Thyroid gland (tissue), 4 donors: ENCODE measurements at regions not wholly inside any gene's neighbourhood (a gene's known extent, or its start where the extent isn't known, plus 50 kb on each side); places are given as distances from the start of the nearest gene placed in this dataset.

Source experiments
- DNase-seq, 2 donors: peaks; one replicate each; pipeline ENCODE4 v3.0.0-alpha.2; 2019
- H3K27ac ChIP-seq, 3 donors: fragments of 200-600 bp; sonication (generic); 1 replicate in 2 of 3; 2 replicates in 1 of 3; pipeline ENCODE4 v1.5.1; 2016 to 2019; ENCODE audit warnings: mild to moderate bottlenecking in 1 of 3, moderate library complexity in 1 of 3
- H3K27me3 ChIP-seq: fragments of 200-600 bp; sonication (generic); one replicate; pipeline ENCODE4 v1.5.1; 2019
- H3K36me3 ChIP-seq, 2 donors: fragments of 200-600 bp; sonication (generic); one replicate each; pipeline ENCODE4 v1.5.1; 2016 to 2019
- H3K4me1 ChIP-seq, 2 donors: fragments of 200-600 bp; sonication (generic); one replicate each; pipeline ENCODE4 v1.5.1; 2017 to 2019
- H3K4me3 ChIP-seq, 3 donors: fragments of 200-600 bp; sonication (generic); replicated peaks in 1 of 3; 1 replicate in 2 of 3; 2 replicates in 1 of 3; pipeline ENCODE4 v1.5.1; 2016; ENCODE audit warnings: mild to moderate bottlenecking in 1 of 3
- H3K9me3 ChIP-seq: fragments of 200-600 bp; sonication (generic); one replicate; pipeline ENCODE4 v1.5.1; 2017
- CTCF ChIP-seq, 6 experiments: fragments of 200-600 bp in 3 of 6; fragments of 450-650 bp in 3 of 6; sonication (generic) in 3 of 6; IDR thresholded peaks; one replicate each; pipeline ENCODE4 v1.5.1; 2016 to 2019; ENCODE audit warnings: antibody characterized with exemption in 6 of 6, mild to moderate bottlenecking in 2 of 6, inconsistent platforms in 1 of 6, moderate library complexity in 1 of 6
- POLR2A ChIP-seq, 2 donors: fragments of 450-650 bp; IDR thresholded peaks; one replicate each; pipeline ENCODE4 v1.6.1; 2017; ENCODE audit warnings: antibody characterized with exemption in 2 of 2, mild to moderate bottlenecking in 2 of 2, moderate library complexity in 1 of 2
- WGBS, 2 donors: methylation state at CpG; one replicate each; pipeline ENCODE4 v1.1.5; 2017; 5-methylcytosine and 5-hydroxymethylcytosine counted together
- intact Hi-C: fragments of 100-400 bp; cut with DNase I; formaldehyde crosslinking; loops from one replicate; pipeline ENCODE4 v1.15.1; 2023

- H3K27ac ChIP-seq: no peak overlapping the region
- TF ChIP-seq POLR2A (IDR thresholded peaks at IDR 0.05): no peak
- no peak for TF ChIP-seq CTCF (IDR thresholded peaks at IDR 0.05)
- H3K9me3 ChIP-seq: no peaks in the 10 kb centered on the region
- H3K36me3 ChIP-seq: no peaks in the 10 kb centered on the region
- H3K4me3 ChIP-seq: no peak overlapping the region
- DNase-seq: no peak
- intact Hi-C loops: no loop called here
- no peaks in the 10 kb centered on the region for H3K4me1 ChIP-seq
- no peaks in the 10 kb centered on the region for H3K27me3 ChIP-seq
These were observed 263.5 kb downstream of the PABPC4L start for GRCh38 chr4:133938061-133938460.

GRCh38 chr4:133929531-133930239 is 271.9 kb downstream of the PABPC4L start:
- no peaks in the 10 kb centered on the region for H3K27me3 ChIP-seq
- DNase-seq: no peak
- H3K36me3 ChIP-seq: no peaks in the 10 kb centered on the region
- TF ChIP-seq POLR2A (IDR thresholded peaks at IDR 0.05) (no peak), CTCF (IDR thresholded peaks at IDR 0.05) (no peak)
- 97 to 100% methylated on average over 1 of the region's 1 CpG for WGBS, 2 donors
- no peaks in the 10 kb centered on the region for H3K4me1 ChIP-seq
- no peak overlapping the region for H3K4me3 ChIP-seq
- H3K27ac ChIP-seq: no peak overlapping the region
- no peaks in the 10 kb centered on the region for H3K9me3 ChIP-seq
- intact Hi-C loops: no loop called here

- intact Hi-C loops: no loop called here
- no peaks in the 10 kb centered on the region for H3K36me3 ChIP-seq
- TF ChIP-seq CTCF (IDR thresholded peaks at IDR 0.05) (no peak), POLR2A (IDR thresholded peaks at IDR 0.05) (no peak)
- no peaks in the 10 kb centered on the region for H3K4me1 ChIP-seq
- 89% methylated on average over 8 of the region's 8 CpGs for WGBS, 2 donors
- no peak overlapping the region for H3K27ac ChIP-seq
- H3K4me3 ChIP-seq: no peak overlapping the region
- no peaks in the 10 kb centered on the region for H3K27me3 ChIP-seq
- H3K9me3 ChIP-seq: no peaks in the 10 kb centered on the region
- no peak for DNase-seq
These were observed 280.1 kb downstream of the PABPC4L start for GRCh38 chr4:133921280-133922195.

GRCh38 chr4:133920236-133920635 is 281.4 kb downstream of the PABPC4L start:
- H3K36me3 ChIP-seq: no peaks in the 10 kb centered on the region
- H3K27me3 ChIP-seq: no peaks in the 10 kb centered on the region
- 87 to 91% methylated on average over 2 of the region's 2 CpGs for WGBS, 2 donors
- H3K27ac ChIP-seq: no peak overlapping the region
- TF ChIP-seq POLR2A (IDR thresholded peaks at IDR 0.05) (no peak), CTCF (IDR thresholded peaks at IDR 0.05) (no peak)
- no peak for DNase-seq
- H3K4me3 ChIP-seq: no peak overlapping the region
- H3K9me3 ChIP-seq: no peaks in the 10 kb centered on the region
- intact Hi-C loops: no loop called here
- H3K4me1 ChIP-seq: no peaks in the 10 kb centered on the region

GRCh38 chr4:133910165-133910564 is 291.4 kb downstream of the PABPC4L start:
- Histone ChIP-seq H3K4me1 (no peaks in the 10 kb centered on the region), H3K27ac (no peak overlapping the region), H3K27me3 (no peaks in the 10 kb centered on the region), H3K36me3 (no peaks in the 10 kb centered on the region), H3K9me3 (no peaks in the 10 kb centered on the region), H3K4me3 (no peak overlapping the region)
- WGBS, 2 donors: 75 to 87% methylated on average over 3 of the region's 3 CpGs
- TF ChIP-seq POLR2A (IDR thresholded peaks at IDR 0.05) (no peak), CTCF (IDR thresholded peaks at IDR 0.05) (no peak)
- intact Hi-C loops: no loop called here
- no peak for DNase-seq
